DMS79 (cell line): ENCODE measurements at regions not wholly inside any gene's neighbourhood (a gene's known extent, or its start where the extent isn't known, plus 50 kb on each side); places are given as distances from the start of the nearest gene placed in this dataset.
"Not testable (repeated sequence)": the region's sequence is repeated elsewhere in the genome, so short reads cannot be mapped to it uniquely, and the experiment has no call there.

ENCODE experiments used
- DNase-seq: peaks from one replicate; lab custom pipeline; 2025; lab: John Stamatoyannopoulos, UW

DNA sequence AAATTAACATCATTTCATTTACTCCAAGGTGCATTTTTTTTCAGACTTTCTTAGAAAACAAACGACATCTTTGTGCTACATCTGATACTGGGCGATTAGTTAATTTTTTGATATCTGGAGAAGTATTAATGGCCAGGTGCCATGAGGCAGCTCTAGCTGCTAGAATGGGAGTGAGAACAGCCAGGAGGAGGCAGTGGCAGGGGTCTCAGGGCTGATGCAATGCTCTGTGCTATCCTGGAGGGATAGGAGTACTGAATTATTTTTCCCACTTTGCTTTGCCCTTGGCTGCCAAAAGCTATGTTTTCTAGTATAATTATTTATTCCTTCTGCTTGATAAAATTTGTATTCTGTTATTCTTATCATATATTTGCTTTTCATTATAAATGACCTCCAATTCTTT lies 133.6 kb upstream of the NOX3 start:
- no peak for DNase-seq

DNA sequence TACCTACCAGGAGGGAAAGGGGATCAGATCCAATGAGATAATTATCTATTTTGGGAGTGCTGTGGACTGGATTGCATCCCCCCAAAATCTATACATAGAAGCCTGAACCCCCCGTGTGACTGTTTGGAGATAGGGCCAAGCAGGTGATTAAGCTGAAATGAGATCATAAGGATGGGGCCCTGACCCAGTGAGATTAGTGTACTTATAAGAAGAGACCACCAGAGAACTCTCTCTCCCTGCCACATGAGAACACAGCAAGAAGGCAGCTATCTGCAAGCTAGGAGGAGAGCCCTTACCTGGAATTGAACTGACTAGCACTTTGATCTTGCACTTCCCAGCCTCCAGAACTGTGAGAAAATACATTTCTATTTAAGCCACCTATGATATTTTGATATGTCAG lies 132.2 kb upstream of the NOX3 start:
- no peak for DNase-seq

DNA sequence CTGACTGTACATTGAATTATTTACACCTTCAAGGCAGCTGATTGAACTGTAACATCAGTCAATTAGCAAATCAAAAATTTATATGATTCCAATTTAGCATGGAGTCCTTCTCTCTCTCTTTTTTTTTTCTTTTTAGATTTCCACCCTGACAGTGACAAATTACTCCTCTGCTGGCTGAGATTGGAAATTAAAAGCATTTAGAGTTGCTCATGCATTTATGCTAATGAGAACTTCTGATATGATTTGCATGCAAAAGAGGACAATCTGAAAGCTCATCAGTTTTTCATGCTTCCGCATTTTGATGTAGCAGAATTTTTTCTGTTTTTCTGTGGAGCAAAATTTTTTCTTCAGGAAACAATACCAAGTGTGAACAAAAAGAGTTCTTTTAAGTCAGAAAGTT lies 130.5 kb upstream of the NOX3 start:
- no peak for DNase-seq

DNA sequence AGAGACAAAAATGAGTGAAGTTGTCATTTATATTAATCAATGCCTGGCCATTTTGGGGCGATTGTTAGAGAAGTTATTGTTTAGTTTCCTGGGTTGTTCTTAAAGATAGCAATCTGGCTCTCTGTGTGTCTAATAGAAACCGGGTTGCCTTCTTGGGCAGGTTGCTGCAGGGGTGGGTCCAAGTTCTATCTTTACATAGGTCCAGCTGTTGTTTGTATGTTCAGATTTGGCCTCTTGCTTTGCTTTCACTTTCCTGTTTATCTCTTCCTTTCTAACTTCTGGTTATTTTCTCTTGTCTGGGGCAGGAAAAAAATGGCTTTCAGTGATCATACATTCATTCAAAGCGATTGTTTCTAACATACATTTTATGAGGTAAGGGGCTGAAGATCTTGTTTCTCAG lies 128.4 kb upstream of the NOX3 start:
- DNase-seq, result no peak

DNA sequence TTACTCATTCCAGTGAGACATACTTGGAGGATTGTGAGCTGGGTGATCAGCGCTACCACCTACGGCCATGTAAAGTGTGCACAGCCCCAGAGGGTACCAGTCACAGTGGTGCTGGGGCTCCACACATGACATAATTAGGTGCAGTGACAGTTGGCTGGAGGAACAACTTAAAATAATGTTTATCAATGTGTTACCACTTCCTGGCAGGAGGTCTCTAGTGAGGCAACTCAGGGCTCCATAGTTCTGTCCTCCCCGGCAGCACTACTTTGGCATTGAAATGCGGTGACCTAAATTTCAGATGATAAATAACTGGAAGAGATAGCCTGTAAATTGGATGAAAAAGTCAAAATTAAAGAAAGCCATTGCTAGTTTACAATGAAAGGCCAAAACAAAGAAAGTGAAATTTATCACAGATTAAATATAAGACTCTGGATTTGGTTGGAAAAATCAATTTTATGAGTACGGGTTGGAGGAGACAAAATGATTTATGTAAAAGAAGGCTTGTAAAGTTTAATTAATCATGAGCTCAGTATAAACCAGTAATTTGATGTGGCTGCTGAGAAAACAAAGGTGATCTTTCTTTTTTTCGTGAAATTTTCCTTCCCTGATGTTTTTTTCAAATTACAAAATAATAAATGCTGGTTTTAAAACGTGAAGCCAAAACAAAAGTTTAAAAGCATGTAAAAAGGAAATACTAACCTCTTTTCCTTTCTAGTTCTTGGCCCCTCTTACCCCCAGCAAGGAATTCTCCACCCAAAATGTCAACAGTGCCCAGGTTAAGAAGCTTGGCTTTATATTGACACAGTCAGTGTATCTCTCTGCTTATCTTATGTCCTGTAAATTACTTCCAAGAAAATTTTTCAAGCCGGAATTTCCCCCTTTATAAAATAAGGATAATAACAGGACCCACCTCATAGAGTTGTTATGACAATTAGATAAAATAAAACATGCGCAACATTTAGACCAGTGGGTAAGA lies 126.7 kb upstream of the NOX3 start:
- DNase-seq, result no peak

DNA sequence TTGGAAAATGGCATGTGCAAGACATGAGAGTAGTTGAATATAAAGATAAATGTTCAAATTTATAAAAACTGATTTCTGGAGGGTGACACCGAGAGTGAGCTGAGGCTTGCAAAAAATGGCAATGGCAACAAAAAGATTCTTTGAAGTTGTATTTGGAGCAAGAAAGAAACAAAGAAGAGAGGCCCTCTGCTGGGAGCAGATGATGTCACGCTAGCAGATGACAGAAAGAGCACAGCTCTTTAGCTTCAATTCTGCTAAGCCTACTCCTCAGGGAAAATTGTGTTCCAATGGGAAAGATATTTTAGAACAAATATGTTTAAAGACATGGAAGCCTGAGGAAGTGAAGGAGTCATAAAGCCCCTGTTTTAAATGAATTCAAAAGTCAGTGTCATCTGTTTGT lies 125.3 kb upstream of the NOX3 start:
- DNase-seq, result no peak

DNA sequence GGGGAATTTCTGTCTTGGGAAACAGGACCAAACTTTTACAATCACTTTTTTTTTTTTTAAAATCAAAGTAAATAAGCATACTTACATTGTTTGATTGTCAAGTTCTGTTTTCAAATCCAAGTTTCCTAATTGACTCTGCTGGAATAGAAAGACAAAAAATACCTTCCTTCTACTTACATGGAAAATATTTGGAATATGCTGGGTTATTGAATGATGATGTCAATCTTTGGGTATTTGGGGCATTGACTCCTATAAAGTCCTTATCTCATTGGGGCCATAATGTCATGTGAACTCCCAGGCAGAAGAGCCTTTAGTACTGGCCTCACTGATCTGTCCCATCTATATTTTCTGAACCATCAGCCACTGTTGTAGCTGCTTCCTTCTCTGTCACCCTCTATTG lies 122.6 kb upstream of the NOX3 start:
- DNase-seq, result no peak

DNA sequence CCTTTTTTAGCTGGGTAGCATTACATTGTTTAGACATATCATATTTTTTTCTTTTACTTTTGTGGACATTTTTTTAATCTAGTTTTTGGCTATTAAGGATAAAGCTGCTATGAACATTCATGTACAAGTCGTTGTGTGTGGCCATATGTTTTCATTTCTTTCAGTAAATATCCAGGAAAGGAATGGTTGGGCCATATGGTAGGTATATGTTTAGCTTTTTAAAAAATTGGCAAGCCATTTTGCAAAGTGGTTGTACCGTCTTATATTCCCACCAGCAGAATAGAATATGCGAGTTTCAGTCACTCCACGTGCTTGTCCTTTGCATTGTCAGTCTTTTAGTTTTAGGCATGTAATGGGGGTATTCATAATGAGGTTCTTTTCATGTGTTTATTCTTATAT lies 106.3 kb upstream of the NOX3 start:
- no peak for DNase-seq

DNA sequence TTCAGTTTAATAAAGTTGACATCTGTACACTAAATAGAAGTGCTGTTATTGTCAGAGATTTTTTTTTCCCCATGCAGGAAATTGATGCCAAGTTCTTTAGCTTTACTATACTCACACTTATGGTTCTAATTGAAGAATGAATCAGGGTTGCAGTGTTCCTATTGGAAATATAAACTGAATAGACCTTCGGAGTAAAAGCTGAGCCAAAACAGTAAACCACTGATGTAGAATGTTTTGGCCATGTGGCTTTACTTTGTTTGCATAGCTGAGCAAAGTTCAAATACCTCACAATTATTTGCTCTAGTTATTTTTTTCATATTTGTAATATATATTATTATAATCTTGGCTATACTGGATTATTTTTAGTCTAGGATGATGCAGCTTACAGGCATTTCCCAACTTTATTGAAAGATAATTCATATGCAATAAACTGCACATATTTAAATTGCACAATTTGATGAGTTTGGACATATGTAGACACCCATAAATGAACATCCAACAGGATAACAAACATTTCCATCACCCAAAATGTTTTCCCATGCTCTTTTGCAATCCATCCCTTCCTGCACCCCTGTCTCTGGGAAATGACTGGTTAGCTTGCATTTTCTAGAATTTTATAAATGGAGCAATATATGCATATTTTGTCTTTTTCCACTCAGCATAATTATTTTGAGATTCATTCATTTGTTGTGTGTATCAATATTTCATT lies 105.8 kb upstream of the NOX3 start:
- no peak for DNase-seq

DNA sequence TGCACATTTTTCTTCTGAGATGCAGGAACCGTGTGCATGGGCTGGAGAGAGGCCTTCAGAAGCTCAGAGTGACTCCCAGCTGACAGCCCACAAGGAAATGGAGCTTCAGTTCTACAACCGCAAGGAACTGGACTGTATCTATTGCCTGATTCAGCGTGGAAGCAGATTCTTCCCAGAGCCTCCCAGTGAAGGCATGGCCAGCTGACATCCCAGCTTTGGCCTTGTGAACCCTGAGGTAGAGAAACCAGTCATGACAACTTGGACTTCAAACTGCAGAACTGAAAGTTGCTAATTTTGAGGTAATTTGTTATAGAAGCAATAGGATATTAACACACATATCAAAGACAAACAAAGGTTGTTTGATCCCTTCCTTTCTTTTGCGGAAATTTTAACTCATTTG lies 94.3 kb upstream of the NOX3 start:
- no peak for DNase-seq

DNA sequence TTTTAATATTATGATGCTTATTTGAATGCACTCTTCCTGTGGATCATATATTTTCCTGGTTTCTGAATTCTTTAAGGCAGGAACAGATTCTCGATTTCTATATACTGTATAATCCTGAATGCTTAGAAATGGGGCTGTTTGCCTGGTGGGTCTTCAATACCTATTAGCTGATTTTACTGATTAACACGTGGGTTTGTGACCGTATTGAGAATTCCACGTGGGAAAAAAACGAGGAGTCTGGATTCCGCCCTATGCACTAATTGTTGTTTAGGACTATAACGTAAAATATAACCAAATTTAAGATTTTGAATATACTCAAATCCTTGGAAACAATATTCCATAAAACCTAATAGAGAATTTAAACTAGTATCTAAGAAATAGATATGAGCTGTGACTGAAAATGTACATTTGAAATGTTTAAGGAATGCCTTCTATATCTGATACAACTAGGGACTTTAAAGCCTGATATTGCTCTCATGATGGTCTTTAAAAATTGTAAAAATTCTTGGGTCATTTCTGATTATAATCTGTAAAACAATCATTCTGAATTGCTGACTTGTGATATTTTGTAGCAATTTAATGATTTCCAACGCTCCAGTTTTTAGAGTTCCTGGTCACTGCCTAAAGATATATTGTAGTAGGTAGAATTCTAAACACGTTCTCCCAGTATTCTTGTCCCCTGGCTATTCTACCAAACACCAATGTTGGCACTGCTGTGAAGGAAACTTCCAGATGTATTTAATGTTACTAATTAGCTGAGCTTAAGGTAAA lies 93.6 kb upstream of the NOX3 start:
- no peak for DNase-seq

DNA sequence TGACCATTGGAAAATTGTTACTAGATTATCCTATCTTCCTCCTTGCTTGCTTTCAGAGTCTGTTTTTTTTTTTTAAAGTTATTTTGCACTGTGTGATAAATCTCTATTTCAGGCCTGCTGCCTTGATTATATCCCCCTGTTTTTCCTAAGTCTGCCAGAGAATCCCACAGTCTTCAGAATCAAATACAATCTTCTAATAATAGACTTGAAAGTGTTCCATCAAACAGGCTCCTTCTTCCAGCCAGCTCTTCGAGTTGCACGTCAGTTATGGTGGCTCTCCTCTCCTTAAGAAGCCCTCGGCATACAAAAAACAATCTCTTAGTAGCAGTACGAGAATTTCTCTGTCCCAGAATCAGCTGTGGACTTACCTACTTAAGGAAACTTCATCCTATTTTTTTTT lies 92.9 kb upstream of the NOX3 start:
- DNase-seq, result no peak

DNA sequence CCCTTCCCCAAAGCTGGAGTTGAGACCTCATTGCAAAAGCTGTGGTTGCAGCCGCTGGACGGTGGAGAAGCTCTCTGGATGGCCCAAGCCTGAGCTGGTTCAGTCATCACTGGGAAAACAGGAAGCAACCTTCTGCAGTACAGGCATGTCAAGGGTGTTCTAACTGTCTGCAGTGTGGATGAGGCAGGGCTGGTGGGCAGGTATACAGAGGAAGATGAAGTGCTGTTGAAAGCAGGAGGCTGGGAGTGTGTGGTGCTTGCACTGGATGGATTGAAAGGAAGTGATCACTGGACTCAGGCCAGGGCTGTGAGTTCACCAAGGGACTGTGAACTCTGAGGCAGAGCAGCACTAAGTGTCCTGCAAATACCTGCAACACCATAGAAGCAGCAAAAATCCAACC lies 89.0 kb upstream of the NOX3 start:
- no peak for DNase-seq

DNA sequence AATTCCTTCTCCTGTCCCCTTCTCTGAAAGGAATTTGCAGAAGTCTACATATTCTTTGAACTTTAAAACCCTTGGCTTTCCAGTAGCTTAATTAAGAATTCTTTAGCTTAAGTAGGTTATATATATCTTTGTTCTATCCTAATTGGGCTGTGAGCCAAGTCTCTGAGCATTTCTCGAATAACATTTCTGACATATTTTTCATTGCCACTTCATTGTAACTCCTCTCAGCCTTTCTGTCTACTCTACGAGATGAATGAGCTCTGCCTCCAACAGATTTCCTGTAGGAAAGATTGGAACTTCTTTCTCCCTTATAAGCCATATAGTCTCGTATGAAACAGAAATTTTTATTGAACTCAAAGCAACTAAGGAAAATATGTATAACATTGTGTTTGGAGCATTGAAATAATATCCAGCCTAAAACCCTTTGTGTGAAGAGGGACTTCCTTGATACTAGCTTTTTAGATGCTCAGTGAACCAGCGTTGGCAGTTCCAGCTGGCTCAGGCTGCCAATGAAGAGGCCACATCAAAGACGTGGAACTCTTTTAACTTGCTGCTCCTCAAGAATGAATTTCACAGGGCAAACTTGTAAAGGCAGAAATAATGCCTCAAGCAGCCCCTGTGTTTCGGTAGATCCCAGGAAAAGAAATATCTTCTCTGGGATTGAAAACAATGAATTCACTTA lies 87.7 kb upstream of the NOX3 start:
- DNase-seq, result no peak

DNA sequence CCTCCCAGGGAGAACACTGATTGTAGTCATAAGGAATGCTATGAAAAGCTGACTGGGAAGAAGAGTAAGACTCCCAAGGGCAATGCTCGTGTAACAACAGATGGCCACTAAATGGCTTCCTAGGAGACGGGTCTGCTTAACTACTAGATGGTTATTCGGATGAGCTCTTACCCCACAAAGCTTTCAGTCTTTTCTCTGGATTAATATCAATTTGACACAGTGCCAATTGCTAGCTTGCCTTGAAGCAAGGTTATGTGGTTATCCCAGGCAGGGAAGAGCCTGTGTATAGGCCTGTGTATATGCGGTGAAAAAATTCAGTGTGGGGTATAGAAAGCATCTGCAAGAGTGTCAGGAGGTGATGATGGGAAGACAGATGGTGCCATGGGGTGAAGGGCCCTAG lies 86.4 kb upstream of the NOX3 start:
- no peak for DNase-seq

DNA sequence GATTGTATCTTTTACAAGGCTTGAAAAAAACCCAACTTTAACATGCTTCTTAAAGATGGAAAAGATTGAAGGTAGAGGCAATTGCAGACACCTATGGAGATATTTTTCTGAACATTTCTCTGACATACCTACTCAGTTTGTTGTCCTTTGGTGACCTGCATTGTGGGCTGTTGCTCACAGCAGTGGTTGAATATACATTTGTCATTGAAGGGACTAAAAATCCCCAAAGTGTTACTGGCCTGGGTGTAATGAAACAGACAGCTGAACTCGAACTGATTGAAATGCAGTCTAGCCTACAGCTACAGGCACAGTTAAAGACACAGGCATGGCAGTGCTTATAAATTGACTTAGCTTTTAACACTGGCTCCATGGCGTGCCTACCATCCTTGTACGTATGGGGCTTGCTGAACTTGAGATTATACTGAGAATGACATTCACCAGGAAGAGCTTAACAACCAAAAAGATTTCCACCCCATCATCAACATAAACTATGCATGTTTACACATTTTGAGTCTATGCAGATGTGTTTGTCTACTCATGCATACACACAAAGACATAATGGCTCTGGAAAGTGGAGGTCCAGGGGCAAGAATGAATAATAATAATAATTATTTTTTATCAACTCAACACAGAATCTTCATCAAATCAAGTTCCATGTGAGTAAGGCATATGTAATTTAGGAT lies 83.2 kb upstream of the NOX3 start:
- DNase-seq, result no peak

DNA sequence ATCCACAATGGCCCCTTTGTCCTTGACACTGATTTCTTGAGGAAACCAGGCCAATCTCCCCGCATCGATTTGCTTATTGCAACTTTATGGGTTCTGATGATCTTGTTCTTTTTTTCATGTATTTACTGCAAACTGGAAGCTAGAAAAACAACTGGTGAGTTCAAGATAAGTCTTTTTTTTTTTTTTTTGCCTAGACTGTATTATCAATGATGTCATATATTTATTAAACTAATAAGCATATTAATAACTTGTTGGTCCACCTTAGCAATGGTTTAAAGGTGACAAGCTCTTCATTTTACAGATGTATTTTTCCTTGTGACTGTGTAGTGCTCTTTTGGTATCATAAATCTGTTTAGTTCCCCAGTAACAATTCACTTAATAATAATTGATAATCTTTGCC lies 79.0 kb upstream of the NOX3 start:
- DNase-seq, result no peak

DNA sequence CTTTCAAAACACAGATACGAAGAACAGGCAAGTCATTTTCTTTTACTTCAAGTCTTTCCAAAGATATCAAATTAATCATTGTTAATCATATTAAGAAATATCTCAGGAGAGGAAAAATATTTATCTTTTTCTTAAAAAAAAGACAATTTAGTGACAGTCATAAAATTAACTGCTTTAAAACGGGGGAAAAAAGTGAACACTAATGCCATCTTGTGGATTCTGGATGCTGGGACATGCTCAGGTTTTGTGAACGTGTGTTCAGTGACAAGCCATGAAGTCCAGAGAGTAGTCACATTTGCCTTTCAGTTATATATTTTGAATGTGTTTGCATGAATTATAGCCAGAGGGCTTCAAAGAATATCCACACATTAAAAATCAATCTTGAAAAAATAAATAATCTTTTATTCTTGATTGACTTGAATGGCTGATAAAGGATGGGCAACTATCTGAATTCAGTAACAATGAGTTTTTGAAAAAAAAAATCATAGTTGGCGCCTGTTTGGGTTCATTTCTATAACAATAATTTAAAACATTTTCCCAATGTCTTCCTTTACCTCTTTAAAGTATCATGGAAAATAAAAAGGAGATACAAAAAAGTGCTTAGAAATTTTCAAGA lies 74.7 kb upstream of the NOX3 start:
- no peak for DNase-seq

DNA sequence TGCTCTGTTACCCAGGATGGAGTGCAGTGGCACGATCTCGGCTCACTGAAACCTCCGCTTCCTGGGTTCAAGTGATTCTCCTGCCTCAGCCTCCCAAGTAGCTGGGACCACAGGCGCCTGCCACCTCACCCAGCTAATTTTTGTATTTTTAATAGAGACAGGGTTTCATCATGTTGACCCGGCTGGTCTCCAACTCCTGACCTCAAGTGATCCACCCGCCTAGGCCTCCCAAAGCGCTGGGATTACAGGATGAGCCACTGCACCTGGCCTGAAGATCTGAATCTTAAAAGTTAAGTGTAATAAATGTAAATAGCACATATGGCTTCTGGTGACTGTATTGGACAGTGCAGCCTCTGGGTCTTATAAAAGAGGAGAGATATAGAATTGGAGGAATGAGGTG lies 74.2 kb upstream of the NOX3 start:
- not testable (repeated sequence) for DNase-seq

DNA sequence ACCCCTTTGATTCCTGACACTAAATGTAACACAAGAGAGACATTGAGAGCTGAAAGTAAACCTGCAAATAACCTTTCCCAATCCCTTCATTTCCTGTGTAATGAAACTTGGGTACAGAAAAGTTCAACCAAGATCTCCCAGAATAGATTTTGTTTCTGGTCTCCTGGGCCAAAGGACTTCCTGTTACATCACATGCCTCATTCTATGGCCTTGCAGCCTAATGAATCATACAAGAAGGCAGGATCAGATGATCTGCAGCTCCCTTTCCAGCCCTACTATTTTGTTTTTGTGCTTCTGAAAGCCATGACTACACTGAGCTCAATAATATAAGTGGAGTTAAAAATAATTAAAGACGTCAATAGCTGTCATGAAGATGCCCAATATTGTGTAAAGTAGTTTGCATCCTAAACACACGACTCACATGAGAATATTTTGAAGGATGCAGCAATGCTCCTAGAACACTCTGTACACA lies 73.4 kb upstream of the NOX3 start:
- DNase-seq, result no peak

DNA sequence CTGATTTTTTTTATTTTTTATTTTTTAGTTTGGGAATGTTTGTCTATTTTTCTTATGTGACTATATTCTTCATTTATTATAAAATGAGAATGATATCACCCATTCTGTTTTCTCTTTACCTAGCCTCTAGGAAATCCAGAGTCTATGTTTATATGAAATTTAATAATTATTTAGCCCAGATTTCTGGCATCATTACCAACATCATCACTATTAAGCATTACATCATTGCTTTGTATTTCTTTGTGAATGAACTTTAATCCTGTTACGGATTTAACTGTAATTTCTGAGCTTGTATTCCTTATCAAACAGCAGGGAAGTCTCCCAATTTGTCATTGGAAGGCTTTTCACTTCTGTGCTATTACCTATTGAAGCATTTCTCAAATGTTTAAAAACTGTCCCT lies 72.7 kb upstream of the NOX3 start:
- DNase-seq, result no peak
